ENCODE measurements at regions not wholly inside any gene's neighbourhood (a gene's known extent, or its start where the extent isn't known, plus 50 kb on each side); places are given as distances from the start of the nearest gene placed in this dataset.

GRCh38 chr1:30191154-30191702 is 532.2 kb downstream of the MATN1 start:
- TF ChIP-seq CTCF (IDR thresholded peaks at IDR 0.05) (no peak), POLR2AphosphoS5 (IDR thresholded peaks at IDR 0.05) (no peak)
